Thoracic aorta (tissue), 2 donors: ENCODE measurements at regions not wholly inside any gene's neighbourhood (a gene's known extent, or its start where the extent isn't known, plus 50 kb on each side); places are given as distances from the start of the nearest gene placed in this dataset.

Experiments
- ATAC-seq: fragments of 150-250 bp; one replicate; pipeline ENCODE4 v1.8.0; 2017; ENCODE audit warnings: low read depth; ENCODE audit not compliant: insufficient number of reproducible peaks, low FRiP score
- DNase-seq: peaks from one replicate; pipeline ENCODE4 v3.0.0-alpha.2; 2020; ENCODE audit warnings: low spot score
- H3K27ac ChIP-seq, 2 donors: fragments of 200-600 bp; sonication (generic); 1 replicate in 1 of 2; 2 replicates in 1 of 2; pipeline ENCODE4 v1.5.1; 2016; ENCODE audit warnings: mild to moderate bottlenecking in 2 of 2, moderate library complexity in 2 of 2
- H3K27me3 ChIP-seq: fragments of 200-600 bp; sonication (generic); replicated peaks from 2 replicates; pipeline ENCODE4 v1.6.0; 2016; ENCODE audit warnings: mild to moderate bottlenecking; ENCODE audit not compliant: insufficient read depth
- H3K36me3 ChIP-seq: fragments of 200-600 bp; sonication (generic); one replicate; pipeline ENCODE4 v1.5.1; 2016
- H3K4me1 ChIP-seq, 2 donors: fragments of 200-600 bp; sonication (generic); 1 replicate in 1 of 2; 2 replicates in 1 of 2; pipeline versions ENCODE4 v1.5.1 to v1.6.0; 2016; ENCODE audit warnings: low read depth in 2 of 2, mild to moderate bottlenecking in 1 of 2; ENCODE audit not compliant: control insufficient read depth in 1 of 2
- H3K4me3 ChIP-seq: fragments of 200-600 bp; sonication (generic); 2 replicates; pipeline ENCODE4 v1.5.1; 2016; ENCODE audit warnings: mild to moderate bottlenecking
- H3K9me3 ChIP-seq: fragments of 200-600 bp; sonication (generic); 2 replicates; pipeline ENCODE4 v1.5.1; 2016
- TF ChIP-seq, protein P1 (sequence below): fragments of 200-600 bp; sonication (generic); IDR thresholded peaks from one replicate; pipeline ENCODE4 v1.5.1; 2019; ENCODE audit warnings: antibody characterized with exemption

DNA sequence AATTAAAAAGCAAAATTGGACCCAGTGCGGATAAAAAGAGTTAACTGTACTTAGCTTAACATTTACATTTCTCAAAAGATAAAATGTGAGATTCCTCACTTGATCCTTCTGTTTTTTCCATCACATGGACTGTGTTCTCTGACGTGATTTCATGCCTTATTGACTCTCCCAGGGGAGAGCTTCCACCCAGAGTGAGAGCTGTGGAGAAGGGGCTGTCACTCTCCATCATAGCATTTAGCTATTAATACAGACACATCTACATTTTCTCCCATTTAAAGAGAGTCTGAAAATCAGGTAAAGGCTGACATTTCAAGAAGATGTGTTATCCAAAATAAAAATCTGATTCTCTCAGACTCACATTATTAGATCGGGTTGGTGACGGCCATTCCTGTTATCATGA lies 493.8 kb downstream of the FBXO15 start:
- Histone ChIP-seq H3K36me3 (no peaks in the 10 kb centered on the region), H3K4me3 (no peak overlapping the region), H3K4me1 (no peaks in the 10 kb centered on the region), H3K27ac (no peak overlapping the region), H3K9me3 (no peaks in the 10 kb centered on the region), H3K27me3 (no peaks in the 10 kb centered on the region)
- DNase-seq (no peak), ATAC-seq (no peak)
- TF ChIP-seq, protein P1, sequence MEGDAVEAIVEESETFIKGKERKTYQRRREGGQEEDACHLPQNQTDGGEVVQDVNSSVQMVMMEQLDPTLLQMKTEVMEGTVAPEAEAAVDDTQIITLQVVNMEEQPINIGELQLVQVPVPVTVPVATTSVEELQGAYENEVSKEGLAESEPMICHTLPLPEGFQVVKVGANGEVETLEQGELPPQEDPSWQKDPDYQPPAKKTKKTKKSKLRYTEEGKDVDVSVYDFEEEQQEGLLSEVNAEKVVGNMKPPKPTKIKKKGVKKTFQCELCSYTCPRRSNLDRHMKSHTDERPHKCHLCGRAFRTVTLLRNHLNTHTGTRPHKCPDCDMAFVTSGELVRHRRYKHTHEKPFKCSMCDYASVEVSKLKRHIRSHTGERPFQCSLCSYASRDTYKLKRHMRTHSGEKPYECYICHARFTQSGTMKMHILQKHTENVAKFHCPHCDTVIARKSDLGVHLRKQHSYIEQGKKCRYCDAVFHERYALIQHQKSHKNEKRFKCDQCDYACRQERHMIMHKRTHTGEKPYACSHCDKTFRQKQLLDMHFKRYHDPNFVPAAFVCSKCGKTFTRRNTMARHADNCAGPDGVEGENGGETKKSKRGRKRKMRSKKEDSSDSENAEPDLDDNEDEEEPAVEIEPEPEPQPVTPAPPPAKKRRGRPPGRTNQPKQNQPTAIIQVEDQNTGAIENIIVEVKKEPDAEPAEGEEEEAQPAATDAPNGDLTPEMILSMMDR = no peak

DNA sequence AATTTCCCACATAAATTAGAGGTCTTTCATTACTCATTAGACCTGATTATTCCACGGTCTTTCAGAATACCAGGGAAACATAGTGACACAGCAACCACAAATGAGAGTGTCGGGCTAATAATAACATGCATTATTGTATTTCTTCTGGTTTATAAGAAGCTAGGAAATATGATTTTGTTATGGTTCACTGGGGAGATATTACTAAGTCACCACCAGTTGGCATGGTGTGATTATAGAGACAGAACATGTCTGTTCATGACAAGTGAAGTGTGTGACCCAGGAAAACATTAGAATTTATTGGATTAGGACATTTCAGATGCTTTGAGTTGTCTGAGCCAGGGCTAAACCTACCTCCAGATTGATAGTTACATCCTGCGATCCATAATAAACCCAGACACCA lies 494.4 kb downstream of the FBXO15 start:
- TF ChIP-seq, protein P1 = no peak
- no peaks in the 10 kb centered on the region for H3K36me3 ChIP-seq
- DNase-seq (no peak), ATAC-seq (no peak)
- no peak overlapping the region for H3K27ac ChIP-seq
- no peaks in the 10 kb centered on the region for H3K4me1 ChIP-seq
- H3K9me3 ChIP-seq = no peaks in the 10 kb centered on the region
- no peak overlapping the region for H3K4me3 ChIP-seq
- H3K27me3 ChIP-seq = no peaks in the 10 kb centered on the region

DNA sequence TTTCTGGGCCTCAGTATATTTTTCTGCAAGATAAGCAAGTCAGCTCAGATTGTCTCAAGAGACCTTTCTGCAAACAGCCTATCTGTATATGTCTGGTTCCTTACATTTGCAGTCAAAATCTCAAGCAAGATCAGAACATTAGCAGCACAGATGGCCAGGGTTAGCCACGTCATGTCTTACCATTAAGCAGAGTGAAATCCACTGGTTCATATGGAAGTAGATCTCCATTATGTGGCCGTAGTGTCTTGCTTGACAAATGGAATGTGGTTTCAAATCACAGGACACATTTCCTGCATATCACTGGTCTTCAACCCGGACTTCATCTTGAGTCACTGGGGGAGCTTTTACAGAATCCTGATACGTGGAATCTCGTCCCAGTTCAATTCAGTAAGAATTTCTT lies 500.2 kb downstream of the FBXO15 start:
- Histone ChIP-seq H3K9me3 (no peaks in the 10 kb centered on the region), H3K27ac (no peak overlapping the region), H3K36me3 (no peaks in the 10 kb centered on the region), H3K27me3 (no peaks in the 10 kb centered on the region), H3K4me3 (no peak overlapping the region), H3K4me1 (no peaks in the 10 kb centered on the region)
- DNase-seq (no peak), ATAC-seq (no peak)
- TF ChIP-seq, protein P1 = no peak

DNA sequence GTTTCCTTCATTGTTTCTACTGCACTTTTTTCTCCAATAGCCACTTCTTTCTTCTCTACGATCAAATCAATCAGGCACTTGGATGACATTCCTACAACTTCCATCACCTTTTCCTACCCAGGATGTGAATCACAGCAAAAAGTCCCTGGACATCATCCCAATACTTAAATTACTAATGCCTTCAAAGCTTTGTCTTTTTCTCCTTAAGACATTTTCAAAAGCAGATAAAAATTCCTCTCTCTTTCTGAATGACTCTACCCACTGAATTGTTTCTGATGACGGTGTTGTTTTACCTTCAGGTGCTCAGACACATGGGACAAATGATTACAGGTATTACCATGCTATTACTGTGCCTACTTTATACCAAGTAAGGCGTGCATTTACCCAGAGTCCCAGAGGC lies 500.9 kb downstream of the FBXO15 start:
- no peak for ATAC-seq
- DNase-seq = no peak
- Histone ChIP-seq H3K36me3 (no peaks in the 10 kb centered on the region), H3K4me1 (no peaks in the 10 kb centered on the region), H3K4me3 (no peak overlapping the region), H3K27me3 (no peaks in the 10 kb centered on the region), H3K27ac (no peak overlapping the region), H3K9me3 (no peaks in the 10 kb centered on the region)
- TF ChIP-seq, protein P1 = no peak

DNA sequence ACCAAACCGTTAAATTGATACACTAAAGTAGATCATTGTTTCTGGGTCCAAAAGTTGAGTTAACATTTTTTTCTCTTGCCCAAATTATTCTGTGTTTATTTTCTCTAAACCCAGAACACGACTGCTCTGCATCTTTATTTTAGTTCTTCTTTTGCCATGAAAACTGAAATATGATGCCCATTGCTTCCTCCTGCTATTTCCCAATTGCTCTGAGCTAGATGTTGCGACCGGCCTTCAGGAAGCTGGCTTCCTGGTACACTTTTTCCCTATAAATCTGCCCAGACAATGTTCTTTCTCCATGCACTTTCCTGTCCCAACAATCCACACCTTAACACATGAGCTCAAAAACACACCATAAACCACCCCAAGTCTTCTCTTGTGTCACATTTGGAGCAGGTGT lies 501.4 kb downstream of the FBXO15 start:
- ATAC-seq (no peak), DNase-seq (no peak)
- Histone ChIP-seq H3K36me3 (no peaks in the 10 kb centered on the region), H3K27me3 (no peaks in the 10 kb centered on the region), H3K9me3 (no peaks in the 10 kb centered on the region), H3K4me3 (no peak overlapping the region), H3K27ac (no peak overlapping the region), H3K4me1 (no peaks in the 10 kb centered on the region)
- TF ChIP-seq, protein P1 = no peak
